ENCODE measurements at regions not wholly inside any gene's neighbourhood (a gene's known extent, or its start where the extent isn't known, plus 50 kb on each side); places are given as distances from the start of the nearest gene placed in this dataset.
A peak's percentile ranks its signal among the peaks of the same experiment; 100 is the strongest.

- DNase-seq: no peak
Measured at GRCh38 chr20:41939659-41940058, 321.5 kb upstream of the CHD6 start.

- no peak for DNase-seq
Measured at GRCh38 chr20:41938353-41938752, 320.2 kb upstream of the CHD6 start.

GRCh38 chr20:41935259-41935791 lies 317.1 kb upstream of the CHD6 start:
- DNase-seq: no peak

GRCh38 chr20:41932431-41932830 lies 314.3 kb upstream of the CHD6 start:
- no peak for DNase-seq

GRCh38 chr20:41927655-41928054 lies 309.5 kb upstream of the CHD6 start:
- no peak for DNase-seq

- DNase-seq: no peak
Measured at GRCh38 chr20:41927189-41927588, 309.0 kb upstream of the CHD6 start.

- no peak for DNase-seq
Measured at GRCh38 chr20:41925476-41925875, 307.3 kb upstream of the CHD6 start.

GRCh38 chr20:41923624-41924023 lies 305.4 kb upstream of the CHD6 start:
- no peak for DNase-seq

- DNase-seq: no peak
Measured at GRCh38 chr20:41913146-41913545, 295.0 kb upstream of the CHD6 start.

- DNase-seq: no peak
Measured at GRCh38 chr20:41910558-41910957, 292.4 kb upstream of the CHD6 start.

- no peak for DNase-seq
Measured at GRCh38 chr20:41905199-41905598, 287.0 kb upstream of the CHD6 start.

GRCh38 chr20:41903586-41903985 lies 285.4 kb upstream of the CHD6 start:
- no peak for DNase-seq

GRCh38 chr20:41902346-41902745 lies 284.2 kb upstream of the CHD6 start:
- DNase-seq: no peak

GRCh38 chr20:41900201-41900691 lies 282.1 kb upstream of the CHD6 start:
- no peak for DNase-seq

GRCh38 chr20:41897708-41898107 lies 279.5 kb upstream of the CHD6 start:
- no peak for DNase-seq

- no peak for DNase-seq
Measured at GRCh38 chr20:41895241-41896032, 277.3 kb upstream of the CHD6 start.

GRCh38 chr20:41894255-41894963 lies 276.2 kb upstream of the CHD6 start:
- DNase-seq: no peak

GRCh38 chr20:41892031-41892430 lies 273.9 kb upstream of the CHD6 start:
- no peak for DNase-seq

- no peak for DNase-seq
Measured at GRCh38 chr20:41889844-41890224, 271.7 kb upstream of the CHD6 start.

- DNase-seq: peak; percentile 1
Measured at GRCh38 chr20:41889126-41889843, 271.1 kb upstream of the CHD6 start.

GRCh38 chr20:41888434-41888833 lies 270.3 kb upstream of the CHD6 start:
- no peak for DNase-seq

GRCh38 chr20:41887500-41887899 lies 269.3 kb upstream of the CHD6 start:
- DNase-seq: no peak

- DNase-seq: no peak
Measured at GRCh38 chr20:41881466-41882046, 263.4 kb upstream of the CHD6 start.
